NB4 (cell line): ENCODE measurements at regions not wholly inside any gene's neighbourhood (a gene's known extent, or its start where the extent isn't known, plus 50 kb on each side); places are given as distances from the start of the nearest gene placed in this dataset.

Experiments used
- DNase-seq: peaks from one replicate; pipeline ENCODE4 v3.0.0; 2010; ENCODE audit warnings: low read depth
- H3K4me3 ChIP-seq: one replicate; pipeline ENCODE4 v1.5.1; 2011; ENCODE audit warnings: mild to moderate bottlenecking, low read depth, low read length, moderate library complexity
- CTCF ChIP-seq: IDR thresholded peaks from one replicate; pipeline ENCODE4 v1.5.1; 2012; ENCODE audit warnings: low read depth, low read length
- MAX ChIP-seq: IDR thresholded peaks from 2 replicates; pipeline ENCODE4 v1.6.1; 2011; ENCODE audit warnings: low read depth, low read length
- MYC ChIP-seq: IDR thresholded peaks from 2 replicates; pipeline ENCODE4 v1.6.1; 2011; ENCODE audit warnings: low read depth, low read length
- POLR2A ChIP-seq: IDR thresholded peaks from 2 replicates; pipeline ENCODE4 v1.6.1; 2011; ENCODE audit warnings: mild to moderate bottlenecking; ENCODE audit not compliant: insufficient read length; ENCODE audit errors: extremely low read depth

GRCh38 chr20:40449144-40449690 is 239.8 kb downstream of the MAFB start:
- TF ChIP-seq CTCF (no peak), POLR2A (no peak), MAX (no peak), MYC (no peak)
- no peak overlapping the region for H3K4me3 ChIP-seq
- DNase-seq = no peak

DNA sequence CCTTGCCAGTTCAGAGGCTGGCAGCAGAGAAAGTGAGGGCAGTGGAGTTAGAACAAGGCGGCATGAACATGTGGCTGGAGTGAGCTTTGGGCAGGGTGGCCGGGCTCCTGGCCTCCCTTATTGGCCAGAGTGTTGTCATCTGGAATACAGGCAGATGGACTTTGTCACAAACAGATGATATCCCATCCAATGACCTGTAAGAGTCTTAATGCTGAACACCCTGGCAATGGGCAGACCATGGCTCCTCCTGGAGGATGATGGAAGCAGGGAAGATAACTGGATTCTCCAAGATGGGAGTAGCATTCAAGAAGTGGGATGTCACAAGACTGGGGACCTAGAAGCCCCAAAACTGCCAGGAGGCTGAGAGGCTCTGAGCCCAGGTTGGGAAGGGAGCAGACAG is 242.1 kb downstream of the MAFB start:
- H3K4me3 ChIP-seq = no peak overlapping the region
- no peak for DNase-seq
- TF ChIP-seq CTCF = no peak
- no peak for TF ChIP-seq MYC
- TF ChIP-seq POLR2A = no peak
- TF ChIP-seq MAX = no peak

DNA sequence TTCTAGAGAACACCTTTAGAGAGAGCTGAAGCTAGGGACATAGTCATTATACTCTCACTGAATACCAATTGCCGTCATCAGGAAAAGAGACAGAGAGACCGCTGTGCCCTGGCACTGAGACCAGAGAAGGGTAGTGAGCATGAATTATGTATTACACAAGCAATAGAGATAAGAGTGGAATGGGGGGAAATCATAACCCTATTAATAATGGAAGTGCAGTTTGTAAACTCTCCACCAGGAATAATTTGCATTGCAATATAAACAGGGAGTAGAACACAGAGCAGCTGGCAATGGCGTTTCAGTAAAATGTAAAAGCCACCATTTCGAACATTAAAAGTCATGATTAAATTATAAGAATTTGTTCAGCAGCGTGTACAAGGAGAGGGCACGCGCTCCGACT is 244.5 kb downstream of the MAFB start:
- no peak overlapping the region for H3K4me3 ChIP-seq
- no peak for TF ChIP-seq CTCF
- TF ChIP-seq MAX = no peak
- TF ChIP-seq POLR2A = no peak
- no peak for TF ChIP-seq MYC
- no peak for DNase-seq

- no peak for DNase-seq
- TF ChIP-seq MAX (no peak), CTCF (no peak), MYC (no peak), POLR2A (no peak)
- H3K4me3 ChIP-seq = no peak overlapping the region
Observed at GRCh38 chr20:40443753-40444152, 245.3 kb downstream of the MAFB start.

DNA sequence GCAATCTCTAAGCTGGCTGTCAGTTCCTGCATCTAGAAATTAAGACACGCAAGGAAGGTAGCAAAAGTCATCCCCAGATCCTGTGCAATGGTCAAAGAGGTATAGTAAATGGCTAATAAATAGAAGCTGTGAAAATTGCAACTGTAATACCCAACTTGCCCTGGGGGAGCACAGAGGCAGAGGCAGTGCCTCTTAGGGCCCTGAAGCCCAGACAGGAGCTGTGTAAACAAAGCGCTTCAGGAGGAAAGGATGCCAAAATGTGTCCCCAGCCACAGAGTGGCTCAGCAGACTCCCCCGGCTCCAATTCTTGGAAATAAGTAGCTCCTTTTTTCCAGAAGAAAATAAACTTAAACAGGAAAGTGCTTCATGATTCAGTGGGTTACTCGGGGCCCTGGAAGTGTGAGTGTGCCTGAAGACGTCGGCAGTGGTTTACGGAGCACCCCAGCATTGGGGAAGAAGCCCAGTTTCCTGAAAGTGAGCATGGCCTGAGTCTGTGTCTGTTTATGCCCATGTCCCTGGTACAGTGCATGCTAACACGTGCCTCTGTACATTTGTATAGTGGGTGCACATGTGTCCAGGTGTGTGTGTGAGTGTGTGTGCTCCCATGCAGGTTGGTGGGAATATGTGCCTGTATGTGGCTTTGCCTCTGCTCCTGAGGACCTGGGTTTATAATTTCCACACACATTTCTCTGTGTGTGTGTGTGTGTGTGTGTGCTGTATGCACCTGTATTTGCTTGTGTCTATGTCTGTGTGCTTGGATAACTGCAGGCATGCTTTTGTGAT is 246.7 kb downstream of the MAFB start:
- TF ChIP-seq MAX (no peak), MYC (no peak), CTCF (no peak), POLR2A (no peak)
- peak; percentile 44 for DNase-seq
- no peak overlapping the region for H3K4me3 ChIP-seq
